Natural killer cell treated with Interleukin-12 subunit alpha and Interleukin-12 subunit beta and Interleukin-15 and Interleukin-18, amount 100 ng/mL, for 72 hours (primary cell): ENCODE measurements at regions not wholly inside any gene's neighbourhood (a gene's known extent, or its start where the extent isn't known, plus 50 kb on each side); places are given as distances from the start of the nearest gene placed in this dataset.
"Not testable (repeated sequence)": the region's sequence is repeated elsewhere in the genome, so short reads cannot be mapped to it uniquely, and the experiment has no call there.

ENCODE experiments used
- ATAC-seq, 2 donors: fragments of 150-1000 bp; cut with Tn5 transposase in 1 of 2; sonication (Bioruptor Pico), chemical (Tn5 transposase) in 1 of 2; 2 replicates each; pipeline ENCODE4 v1.10.0; 2021
- DNase-seq: peaks from one replicate; pipeline ENCODE4 v3.0.0; 2022; ENCODE audit warnings: low spot score
- H3K27ac Mint-ChIP-seq, 2 donors: 1 replicate in 1 of 2; 2 replicates in 1 of 2; pipeline ENCODE4 v1.8.0; 2022; ENCODE audit warnings: mixed read lengths in 2 of 2, mild to moderate bottlenecking in 1 of 2, moderate library complexity in 1 of 2
- H3K27me3 Mint-ChIP-seq, 2 donors: 1 replicate in 1 of 2; 2 replicates in 1 of 2; pipeline ENCODE4 v1.8.0; 2022; ENCODE audit warnings: mixed read lengths in 2 of 2
- H3K36me3 Mint-ChIP-seq: one replicate; pipeline ENCODE4 v1.8.0; 2022; ENCODE audit warnings: mixed read lengths
- H3K4me1 Mint-ChIP-seq, 2 donors: 1 replicate in 1 of 2; 2 replicates in 1 of 2; pipeline ENCODE4 v1.8.0; 2022; ENCODE audit warnings: low read depth in 2 of 2, mixed read lengths in 2 of 2, mild to moderate bottlenecking in 1 of 2
- H3K4me3 Mint-ChIP-seq: one replicate; pipeline ENCODE4 v1.8.0; 2022; ENCODE audit warnings: mixed read lengths
- H3K9me3 Mint-ChIP-seq: 2 replicates; pipeline ENCODE4 v1.8.0; 2022; ENCODE audit warnings: mixed read lengths

DNA sequence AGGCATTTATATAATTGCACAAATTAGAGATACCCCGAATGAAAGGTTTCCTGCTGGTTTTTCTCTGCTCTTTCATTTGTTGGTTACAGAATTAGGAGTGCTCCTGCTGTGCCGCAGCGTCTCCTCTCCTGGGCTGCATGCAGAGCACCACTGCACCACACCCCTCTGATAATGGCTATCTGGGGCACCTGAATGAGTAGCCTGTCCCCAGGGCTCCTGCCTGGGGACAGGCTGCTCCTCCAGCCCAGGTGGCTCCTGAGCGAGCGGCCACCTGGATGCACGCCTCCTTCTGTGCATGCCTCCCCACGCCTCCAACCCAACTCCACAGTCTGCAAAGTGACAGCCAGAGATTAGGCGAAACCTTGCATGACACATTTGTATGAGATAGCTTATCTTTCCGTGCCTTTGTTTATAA lies 242.6 kb upstream of the FZD8 start:
- H3K27ac Mint-ChIP-seq: no peak overlapping the region
- DNase-seq (no peak), ATAC-seq (no peak)
- H3K4me1 Mint-ChIP-seq: no peaks in the 10 kb centered on the region
- H3K9me3 Mint-ChIP-seq: peaks cover 3% of the 10 kb centered on the region
- no peak overlapping the region for H3K4me3 Mint-ChIP-seq
- no peaks in the 10 kb centered on the region for H3K36me3 Mint-ChIP-seq
- H3K27me3 Mint-ChIP-seq: peaks cover 0 to 7% of the 10 kb centered on the region in 2 donors

DNA sequence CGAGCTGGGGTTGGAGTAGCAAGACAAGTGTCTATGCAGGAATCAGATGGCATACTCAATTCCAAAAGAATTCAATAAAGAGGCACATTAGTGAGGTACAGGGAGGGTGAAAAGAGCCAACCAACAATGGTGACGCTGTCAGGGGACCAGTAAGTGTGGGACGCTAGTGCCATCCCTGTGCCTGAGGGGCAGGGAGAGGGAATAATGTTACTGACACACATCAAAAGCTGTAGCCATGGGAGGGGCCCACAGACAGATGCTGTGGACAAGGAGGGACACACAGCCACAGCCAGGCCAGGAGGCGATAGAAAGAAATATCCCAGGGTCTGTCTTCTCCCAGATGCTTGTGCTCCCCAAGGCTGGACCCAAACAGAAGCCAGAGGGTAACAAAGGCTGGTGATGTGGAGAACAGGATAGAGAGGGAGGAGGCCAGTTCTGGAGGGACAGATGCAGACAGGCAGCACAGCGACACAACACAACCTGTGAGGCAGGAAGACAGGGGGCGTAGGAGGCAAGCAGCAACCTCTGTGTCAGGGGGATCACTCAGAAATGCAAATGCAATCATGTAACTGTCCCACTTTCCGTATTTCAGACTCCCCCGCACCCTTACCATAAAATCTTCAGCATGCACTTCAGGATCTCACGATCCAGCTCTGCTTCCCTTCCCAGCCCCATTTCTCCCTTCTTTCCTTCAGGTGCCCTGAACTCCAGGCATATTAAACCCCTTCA lies 240.5 kb upstream of the FZD8 start:
- Mint-ChIP-seq H3K4me3 (no peak overlapping the region), H3K9me3 (no peaks in the 10 kb centered on the region), H3K27ac (no peak overlapping the region), H3K4me1 (no peaks in the 10 kb centered on the region), H3K27me3 (no peaks in the 10 kb centered on the region), H3K36me3 (no peaks in the 10 kb centered on the region)
- DNase-seq: no peak
- peak in 1 of 2 donors; percentile 48 for ATAC-seq

DNA sequence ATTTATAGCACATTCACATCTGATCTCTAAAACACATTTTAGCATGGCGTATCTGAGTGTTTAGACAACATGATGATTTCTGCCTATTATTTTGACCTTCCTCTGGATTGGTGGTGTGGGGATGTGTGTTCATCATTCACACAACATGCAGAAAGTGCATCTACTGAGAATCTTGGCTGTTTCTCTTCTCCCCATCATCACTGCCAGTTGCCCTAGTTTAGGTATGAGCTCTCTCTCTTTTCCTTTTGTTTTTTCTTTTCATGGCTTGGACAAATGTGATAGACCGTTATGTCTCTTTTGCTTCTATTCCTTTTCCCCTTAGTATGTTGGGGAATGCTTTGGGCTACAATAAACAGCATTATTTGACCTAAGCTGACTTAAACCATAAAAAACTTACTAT lies 239.2 kb upstream of the FZD8 start:
- no peak for ATAC-seq
- H3K4me3 Mint-ChIP-seq: no peak overlapping the region
- no peaks in the 10 kb centered on the region for H3K4me1 Mint-ChIP-seq
- H3K27ac Mint-ChIP-seq: no peak overlapping the region
- no peaks in the 10 kb centered on the region for H3K27me3 Mint-ChIP-seq
- no peak for DNase-seq
- H3K36me3 Mint-ChIP-seq: no peaks in the 10 kb centered on the region
- no peaks in the 10 kb centered on the region for H3K9me3 Mint-ChIP-seq

DNA sequence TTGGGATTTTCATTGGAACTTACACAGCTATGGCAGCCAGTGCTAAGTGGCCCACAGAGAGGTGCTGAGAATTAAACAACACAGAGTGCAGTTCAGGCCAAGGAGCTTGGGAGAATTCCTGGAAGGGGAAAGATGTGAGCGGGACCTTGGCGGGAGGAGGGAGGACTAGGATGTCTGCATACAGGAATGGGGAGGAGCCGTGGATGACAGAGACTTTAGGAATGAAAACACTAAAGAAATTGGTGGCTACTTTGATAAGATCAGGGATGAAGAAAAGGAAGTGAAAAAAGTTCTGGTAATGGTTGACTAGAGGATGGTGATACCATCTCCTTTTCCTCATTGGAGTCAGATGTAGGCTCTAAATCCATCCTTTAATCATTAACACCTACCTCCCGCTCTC lies 234.2 kb upstream of the FZD8 start:
- no peak overlapping the region for H3K4me3 Mint-ChIP-seq

GRCh38 chr10:35875016-35875676 lies 233.1 kb upstream of the FZD8 start:
- H3K27ac Mint-ChIP-seq: no peak overlapping the region
- no peaks in the 10 kb centered on the region for H3K36me3 Mint-ChIP-seq
- ATAC-seq (no peak), DNase-seq (no peak)
- no peaks in the 10 kb centered on the region for H3K27me3 Mint-ChIP-seq
- H3K4me3 Mint-ChIP-seq: no peak overlapping the region
- no peaks in the 10 kb centered on the region for H3K4me1 Mint-ChIP-seq
- H3K9me3 Mint-ChIP-seq: peaks cover 3% of the 10 kb centered on the region

More for the DNA sequence above, 234.2 kb upstream of the FZD8 start:
- Mint-ChIP-seq H3K27me3 (no peaks in the 10 kb centered on the region), H3K36me3 (no peaks in the 10 kb centered on the region), H3K4me1 (no peaks in the 10 kb centered on the region), H3K27ac (no peak overlapping the region), H3K9me3 (peaks cover 3% of the 10 kb centered on the region)
- no peak for ATAC-seq
- no peak for DNase-seq

GRCh38 chr10:35874311-35875015 lies 232.4 kb upstream of the FZD8 start:
- DNase-seq (no peak), ATAC-seq (no peak)
- H3K4me1 Mint-ChIP-seq: no peaks in the 10 kb centered on the region
- H3K4me3 Mint-ChIP-seq: no peak overlapping the region
- H3K27ac Mint-ChIP-seq: no peak overlapping the region
- no peaks in the 10 kb centered on the region for H3K27me3 Mint-ChIP-seq
- H3K36me3 Mint-ChIP-seq: no peaks in the 10 kb centered on the region
- peaks cover 3% of the 10 kb centered on the region for H3K9me3 Mint-ChIP-seq

GRCh38 chr10:35872671-35873070 lies 230.6 kb upstream of the FZD8 start:
- no peaks in the 10 kb centered on the region for H3K4me1 Mint-ChIP-seq
- H3K27me3 Mint-ChIP-seq: no peaks in the 10 kb centered on the region
- ATAC-seq: no peak
- H3K27ac Mint-ChIP-seq: no peak overlapping the region
- no peak for DNase-seq
- H3K4me3 Mint-ChIP-seq: no peak overlapping the region
- no peaks in the 10 kb centered on the region for H3K36me3 Mint-ChIP-seq
- H3K9me3 Mint-ChIP-seq: peaks cover 6% of the 10 kb centered on the region

DNA sequence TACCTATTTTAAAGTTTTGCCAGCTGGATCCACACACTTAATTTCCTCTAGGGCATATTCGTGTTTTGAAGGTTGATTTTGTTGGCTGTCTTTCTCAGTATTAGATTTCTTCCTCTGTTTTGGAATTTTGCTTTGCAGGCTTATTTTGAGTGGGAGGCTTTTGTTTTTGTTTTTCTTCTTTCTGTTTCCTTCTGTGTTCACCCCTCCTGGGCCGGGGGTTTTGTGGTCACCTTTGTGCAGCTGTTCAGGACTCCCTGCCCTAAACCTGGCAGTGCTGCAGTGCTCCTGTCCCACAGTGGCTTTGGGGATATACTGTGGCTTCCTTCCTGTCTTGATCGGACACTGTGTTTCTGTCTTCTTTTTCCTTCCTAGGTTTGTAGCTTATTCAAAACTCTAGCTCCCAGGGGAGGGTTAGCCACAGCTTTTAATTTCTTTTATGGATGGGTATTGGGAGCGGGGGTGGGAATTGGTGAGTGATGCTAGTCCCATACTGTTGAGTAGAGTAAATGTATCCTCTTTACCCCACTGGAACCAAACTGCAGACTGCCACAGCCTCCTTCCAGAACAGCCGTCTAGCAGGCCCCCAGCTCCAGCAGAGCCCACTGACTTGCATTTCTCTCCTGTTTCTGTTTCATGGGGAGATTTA lies 228.7 kb upstream of the FZD8 start:
- H3K9me3 Mint-ChIP-seq: peaks cover 6% of the 10 kb centered on the region
- H3K27ac Mint-ChIP-seq: no peak overlapping the region
- no peak for ATAC-seq
- H3K4me1 Mint-ChIP-seq: no peaks in the 10 kb centered on the region
- no peaks in the 10 kb centered on the region for H3K36me3 Mint-ChIP-seq
- no peaks in the 10 kb centered on the region for H3K27me3 Mint-ChIP-seq
- DNase-seq: no peak
- no peak overlapping the region for H3K4me3 Mint-ChIP-seq

GRCh38 chr10:35858676-35859283 lies 216.7 kb upstream of the FZD8 start:
- not testable (repeated sequence) for H3K36me3 Mint-ChIP-seq, DNase-seq, ATAC-seq, H3K4me3 Mint-ChIP-seq, H3K27me3 Mint-ChIP-seq, H3K27ac Mint-ChIP-seq, H3K4me1 Mint-ChIP-seq, H3K9me3 Mint-ChIP-seq

DNA sequence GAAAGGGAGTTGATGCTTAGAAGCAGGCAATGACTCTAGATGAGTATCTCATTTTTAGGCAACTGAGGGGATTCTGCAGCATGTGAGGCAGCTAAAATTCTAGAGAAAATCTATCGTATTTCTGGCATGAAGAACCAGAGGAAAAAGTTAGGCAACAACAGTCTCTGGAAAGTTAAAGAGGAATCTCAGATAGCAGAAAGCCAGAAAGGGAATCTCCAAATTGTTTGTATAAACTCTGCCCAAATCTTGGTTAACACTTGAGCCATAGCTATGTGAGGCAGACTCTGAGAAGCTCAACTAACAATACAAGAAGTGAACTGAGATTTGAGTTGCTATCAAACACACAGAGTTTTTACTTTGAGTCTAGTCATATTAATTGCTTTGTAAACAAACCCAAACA lies 215.8 kb upstream of the FZD8 start:
- Mint-ChIP-seq H3K27ac (no peak overlapping the region), H3K9me3 (peaks cover 10% of the 10 kb centered on the region), H3K4me3 (no peak overlapping the region), H3K27me3 (no peaks in the 10 kb centered on the region), H3K4me1 (no peaks in the 10 kb centered on the region), H3K36me3 (peaks cover 6% of the 10 kb centered on the region)
- ATAC-seq (no peak), DNase-seq (no peak)

DNA sequence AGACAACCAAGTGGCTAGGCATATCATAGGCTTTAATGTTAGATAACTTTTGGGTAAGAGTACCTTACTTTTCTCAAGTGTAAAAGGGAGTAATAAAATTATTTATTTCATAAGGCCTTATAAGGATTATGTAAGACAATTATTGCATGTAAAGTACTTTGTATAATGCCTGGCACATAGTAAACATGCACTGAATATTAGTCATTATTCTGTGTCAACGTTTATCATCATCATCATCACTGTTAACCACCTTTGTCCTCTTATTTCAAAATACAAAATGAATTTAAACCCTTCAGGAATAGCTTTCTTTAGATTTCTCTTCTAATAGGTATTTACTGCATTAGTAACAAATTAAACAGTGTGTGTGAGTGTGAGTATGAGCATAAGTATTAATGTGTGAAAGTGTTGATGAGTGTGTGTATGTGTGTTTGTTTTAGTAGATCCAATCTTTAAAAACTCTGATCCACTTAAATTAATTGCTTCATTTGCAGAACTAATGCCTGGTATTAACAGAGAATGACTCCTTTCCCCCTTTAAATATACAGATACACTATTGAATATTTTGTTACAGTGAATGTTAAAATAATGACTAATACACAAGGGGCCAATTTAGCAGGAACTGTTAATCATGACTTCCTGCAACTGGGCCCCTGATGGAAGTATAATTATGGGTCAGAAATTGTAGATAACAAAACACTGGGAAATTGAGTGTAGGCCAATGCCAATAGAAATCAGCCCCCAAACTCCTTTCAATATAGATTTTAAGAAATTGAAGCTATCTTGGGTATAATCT lies 213.3 kb upstream of the FZD8 start:
- no peak for ATAC-seq

DNA sequence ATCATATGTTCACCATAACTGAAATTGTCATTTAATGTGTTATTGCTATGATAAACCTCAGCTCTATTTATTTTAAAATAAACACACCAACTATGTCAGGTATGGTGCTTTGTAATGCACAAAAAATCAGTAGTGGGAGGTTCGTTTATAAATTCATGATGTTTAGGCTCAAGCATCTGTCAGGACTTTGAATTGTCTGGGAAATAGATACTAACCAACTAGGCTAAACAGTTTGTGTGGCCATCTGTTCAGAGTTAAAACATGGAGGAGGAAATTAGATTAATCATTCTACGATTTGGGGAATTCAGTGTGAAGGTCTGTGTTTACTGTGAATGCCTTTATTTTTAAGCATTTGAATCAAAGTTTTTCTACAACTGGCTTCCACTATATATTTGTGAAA lies 212.6 kb upstream of the FZD8 start:
- Mint-ChIP-seq H3K4me3 (no peak overlapping the region), H3K27ac (no peak overlapping the region), H3K4me1 (no peaks in the 10 kb centered on the region), H3K9me3 (peaks cover 8% of the 10 kb centered on the region), H3K36me3 (no peaks in the 10 kb centered on the region), H3K27me3 (no peaks in the 10 kb centered on the region)
- DNase-seq: no peak
- ATAC-seq: no peak

More for the DNA sequence above, 213.3 kb upstream of the FZD8 start:
- Mint-ChIP-seq H3K27ac (no peak overlapping the region), H3K9me3 (peaks cover 8% of the 10 kb centered on the region), H3K4me3 (no peak overlapping the region), H3K36me3 (no peaks in the 10 kb centered on the region), H3K27me3 (no peaks in the 10 kb centered on the region), H3K4me1 (no peaks in the 10 kb centered on the region)
- DNase-seq: no peak

DNA sequence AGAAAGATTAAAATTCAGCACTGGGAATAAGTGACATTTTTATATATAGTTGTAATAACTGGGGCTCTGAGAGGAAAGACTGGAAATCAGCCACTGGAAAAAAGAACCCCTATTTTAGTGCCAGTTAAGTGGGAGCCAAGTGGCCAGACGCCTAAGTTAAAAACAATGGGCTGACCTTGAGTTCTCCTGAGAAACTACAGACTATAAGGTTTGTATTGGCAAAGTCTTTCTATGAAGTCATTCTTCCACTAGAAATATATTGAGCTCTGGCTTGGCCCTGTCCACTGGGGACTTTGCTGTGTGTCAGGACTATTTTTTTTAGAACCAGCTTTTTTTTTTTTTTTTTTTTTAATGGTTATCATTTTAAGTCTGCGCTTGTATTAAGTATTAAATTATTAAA lies 210.6 kb upstream of the FZD8 start:
- peaks cover 4% of the 10 kb centered on the region for H3K9me3 Mint-ChIP-seq
- H3K4me3 Mint-ChIP-seq: no peak overlapping the region
- no peaks in the 10 kb centered on the region for H3K4me1 Mint-ChIP-seq
- no peaks in the 10 kb centered on the region for H3K36me3 Mint-ChIP-seq
- DNase-seq: no peak
- no peak overlapping the region for H3K27ac Mint-ChIP-seq
- ATAC-seq: no peak
- H3K27me3 Mint-ChIP-seq: no peaks in the 10 kb centered on the region
